Fibroblast of skin of back (primary cell): ENCODE measurements at regions not wholly inside any gene's neighbourhood (a gene's known extent, or its start where the extent isn't known, plus 50 kb on each side); places are given as distances from the start of the nearest gene placed in this dataset.

Source experiments
- DNase-seq: peaks from one replicate; pipeline ENCODE4 v3.0.0-alpha.2; 2013

GRCh38 chr7:49386792-49387191 is 386.6 kb upstream of the VWC2 start:
- no peak for DNase-seq

GRCh38 chr7:49389871-49390479 is 383.5 kb upstream of the VWC2 start:
- no peak for DNase-seq

GRCh38 chr7:49396229-49396628 is 377.2 kb upstream of the VWC2 start:
- DNase-seq: no peak

DNA sequence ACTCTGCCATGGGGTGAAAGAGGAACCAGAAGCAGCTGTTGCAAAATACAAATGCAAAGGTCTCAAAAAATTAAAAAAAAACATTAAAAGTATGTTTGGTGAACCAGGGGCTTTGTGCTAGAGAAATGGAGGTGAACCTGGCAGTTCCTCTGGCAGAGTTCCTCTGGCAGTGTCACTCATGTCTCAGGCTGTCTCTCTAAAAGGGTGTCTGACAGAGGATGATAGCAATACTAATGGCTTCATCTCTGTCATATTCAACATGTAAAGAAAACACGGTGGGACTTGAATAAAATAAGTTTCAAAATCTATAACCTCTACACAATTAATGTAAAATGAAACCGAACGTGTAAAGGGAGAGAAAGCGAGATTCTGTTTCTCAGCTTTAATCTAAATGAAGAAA is 375.7 kb upstream of the VWC2 start:
- DNase-seq: no peak

DNA sequence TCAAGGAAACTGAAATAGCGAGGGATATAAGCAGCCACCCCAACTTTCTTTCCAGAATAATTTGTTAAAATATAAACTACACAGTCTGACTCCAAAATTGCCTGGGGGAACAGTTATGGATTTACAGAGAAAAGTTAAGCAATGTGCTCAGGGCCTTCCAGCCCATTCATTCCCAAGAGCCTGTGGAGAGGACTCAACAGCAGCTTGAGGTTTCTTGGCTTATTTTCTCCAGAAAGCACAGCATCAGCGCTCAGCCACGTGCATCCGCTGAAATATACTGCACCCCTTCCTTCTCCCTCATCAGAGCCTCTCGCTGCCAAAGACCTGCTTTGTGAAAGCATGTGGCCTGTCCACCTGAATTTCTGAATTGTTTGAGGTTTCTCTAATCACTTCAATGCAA is 375.2 kb upstream of the VWC2 start:
- DNase-seq: no peak

- no peak for DNase-seq
These were observed 374.7 kb upstream of the VWC2 start for GRCh38 chr7:49398746-49399145.

- no peak for DNase-seq
These were observed 372.4 kb upstream of the VWC2 start for GRCh38 chr7:49400891-49401550.

DNA sequence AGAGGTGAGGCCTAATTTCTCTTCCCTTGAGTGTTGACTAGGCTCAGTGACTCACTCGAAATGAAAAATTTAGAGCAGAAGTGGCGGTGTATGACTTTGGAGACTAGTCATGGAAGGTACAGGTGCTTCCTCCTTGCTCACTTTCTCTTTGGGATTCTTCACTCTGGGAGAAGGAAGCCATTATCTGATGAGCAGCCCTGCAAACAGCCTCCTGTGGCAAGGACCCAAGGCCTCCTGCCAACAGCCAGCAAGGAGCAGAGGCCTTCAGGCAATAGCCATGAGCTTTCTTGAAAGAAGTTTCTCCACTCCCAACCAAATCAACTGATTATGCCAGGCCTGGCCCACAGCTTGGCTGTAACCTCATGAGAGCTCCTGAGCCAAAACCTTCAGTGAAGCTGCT is 369.6 kb upstream of the VWC2 start:
- no peak for DNase-seq

- no peak for DNase-seq
These were observed 366.2 kb upstream of the VWC2 start for GRCh38 chr7:49407205-49407604.

DNA sequence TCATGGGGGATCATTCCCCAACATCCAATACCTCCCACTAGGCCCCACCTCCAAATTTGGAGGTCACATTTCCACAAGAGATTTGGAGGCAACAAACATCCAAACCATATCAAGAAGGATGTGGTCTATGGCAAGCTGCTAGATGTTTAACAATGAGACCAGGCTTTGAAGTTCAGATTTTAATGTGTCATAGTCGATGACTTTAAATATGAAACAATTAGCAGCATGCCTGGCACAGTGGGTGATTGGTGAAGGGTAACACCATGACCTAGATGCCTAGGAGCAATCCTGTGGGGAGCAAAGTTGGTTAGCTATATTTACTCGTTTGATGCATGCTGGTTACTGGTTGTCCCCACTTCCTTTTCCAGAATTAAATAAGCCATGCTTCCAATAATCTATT is 356.4 kb upstream of the VWC2 start:
- DNase-seq: no peak

DNA sequence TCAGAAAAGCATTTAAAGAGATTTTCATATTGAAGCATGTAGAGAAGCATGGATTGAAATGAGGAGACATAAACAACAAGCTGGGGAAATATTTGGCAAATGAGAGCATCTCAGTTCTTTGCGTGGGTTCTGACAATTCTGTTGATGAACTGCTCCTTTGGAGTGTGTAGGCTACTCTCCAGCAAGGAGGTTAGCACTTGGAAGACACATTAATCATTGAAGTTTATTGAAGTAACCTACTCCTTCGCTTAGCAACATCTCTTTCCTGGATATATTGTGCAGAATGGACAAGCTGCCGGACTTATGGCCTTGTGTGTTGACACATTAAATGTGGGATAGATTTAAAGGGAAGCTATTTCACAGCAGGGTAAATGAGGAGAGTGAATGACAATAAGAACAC is 354.5 kb upstream of the VWC2 start:
- no peak for DNase-seq

DNA sequence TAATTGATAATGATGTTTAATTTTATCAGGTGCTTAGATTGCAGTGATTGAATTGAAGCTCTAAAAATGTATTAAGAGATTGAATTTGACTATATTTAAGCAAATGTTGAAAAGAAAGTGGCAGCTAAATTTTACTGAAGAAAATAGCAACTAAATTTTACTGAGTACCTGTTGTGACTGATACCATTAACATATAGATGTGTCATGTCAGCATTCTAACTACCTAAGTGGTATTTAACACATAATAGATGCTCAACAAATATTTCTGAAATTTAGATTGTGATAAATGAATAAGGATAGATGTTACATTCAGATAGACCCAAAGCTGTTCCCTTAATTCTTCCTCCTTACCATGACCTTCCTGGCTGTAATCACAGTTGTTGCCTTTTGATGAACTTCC is 350.9 kb upstream of the VWC2 start:
- DNase-seq: no peak

DNA sequence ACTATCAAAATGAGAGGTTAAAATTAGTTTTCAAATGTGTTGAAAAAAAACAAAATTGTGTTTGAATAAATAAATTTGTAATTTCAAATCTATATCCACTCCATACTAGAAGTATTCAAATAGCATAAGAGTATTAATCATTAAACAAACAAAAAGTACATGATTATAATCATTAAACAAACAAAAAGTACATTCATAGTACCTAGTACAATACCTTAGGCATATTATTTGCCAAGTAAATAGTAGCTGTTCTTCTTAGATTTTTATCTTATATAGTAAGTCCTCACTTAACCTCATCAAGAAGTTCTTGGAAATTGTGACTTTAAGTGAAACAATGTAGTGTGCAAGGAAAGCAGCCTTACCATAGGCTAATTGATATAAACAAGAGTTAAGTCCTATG is 349.3 kb upstream of the VWC2 start:
- DNase-seq: no peak

GRCh38 chr7:49425277-49425818 is 348.1 kb upstream of the VWC2 start:
- no peak for DNase-seq

GRCh38 chr7:49432254-49432653 is 341.2 kb upstream of the VWC2 start:
- DNase-seq: no peak

GRCh38 chr7:49433794-49434193 is 339.6 kb upstream of the VWC2 start:
- DNase-seq: no peak

DNA sequence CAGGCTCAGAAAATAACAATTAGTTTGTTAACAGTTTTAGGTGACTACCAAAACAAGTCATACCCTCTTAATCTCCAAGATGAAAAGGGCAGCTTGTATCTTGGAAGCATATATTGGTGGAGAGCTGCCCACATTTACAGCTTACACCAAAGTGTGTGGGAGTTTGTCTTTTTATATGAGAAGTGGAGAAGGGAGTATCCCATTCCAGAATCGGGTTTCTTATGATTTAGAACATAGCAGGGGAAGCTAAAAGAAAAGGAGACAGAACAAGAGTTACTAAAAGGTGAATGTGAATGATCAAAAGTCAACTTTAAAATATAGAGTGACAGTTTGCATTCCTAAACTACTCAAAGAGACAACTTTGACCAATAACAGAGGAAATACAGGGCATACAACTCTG is 338.6 kb upstream of the VWC2 start:
- DNase-seq: no peak

GRCh38 chr7:49438281-49438680 is 335.2 kb upstream of the VWC2 start:
- no peak for DNase-seq

GRCh38 chr7:49443515-49443914 is 329.9 kb upstream of the VWC2 start:
- no peak for DNase-seq

GRCh38 chr7:49453486-49453885 is 320.0 kb upstream of the VWC2 start:
- DNase-seq: no peak

GRCh38 chr7:49479441-49479840 is 294.0 kb upstream of the VWC2 start:
- no peak for DNase-seq

- no peak for DNase-seq
These were observed 293.4 kb upstream of the VWC2 start for GRCh38 chr7:49479936-49480544.

DNA sequence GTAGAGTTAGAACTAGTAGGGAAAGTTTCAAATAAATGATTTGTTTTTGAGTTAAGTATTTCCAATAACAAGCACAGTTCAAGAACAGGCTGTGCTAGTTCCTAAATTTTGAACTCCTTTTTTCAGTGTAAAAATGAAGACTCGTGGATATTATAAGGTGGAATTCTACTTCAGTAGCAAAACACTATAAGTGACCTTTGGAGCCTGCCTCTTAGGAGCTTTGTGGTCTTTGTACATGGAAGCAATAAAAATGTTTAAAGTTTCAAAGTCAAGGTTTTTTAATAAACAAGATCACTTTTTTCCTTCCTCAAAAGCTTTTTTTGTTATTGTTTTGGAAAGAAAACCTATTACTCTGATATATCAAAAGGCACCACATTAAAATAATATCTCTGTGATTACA is 292.4 kb upstream of the VWC2 start:
- DNase-seq: no peak

DNA sequence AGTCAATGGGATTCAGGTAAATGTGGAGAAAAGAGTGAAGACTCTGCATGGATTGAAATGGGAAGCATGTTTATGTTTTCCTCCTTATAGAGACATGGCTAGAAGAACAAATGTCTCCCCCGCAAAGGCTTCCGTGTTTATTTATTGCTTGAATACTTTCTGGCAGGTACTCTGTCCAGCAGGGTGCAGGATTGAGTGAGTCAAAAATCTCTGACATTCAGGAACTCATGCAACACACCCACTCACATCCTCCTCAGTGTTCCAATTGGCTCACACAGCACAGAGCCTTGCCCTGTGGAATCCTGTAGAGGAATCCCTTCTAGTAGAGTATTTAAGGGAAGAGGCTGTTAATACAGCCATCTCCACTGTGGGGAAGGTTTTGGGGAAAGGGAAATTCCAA is 290.3 kb upstream of the VWC2 start:
- no peak for DNase-seq
